GM20000 (cell line): ENCODE measurements at regions not wholly inside any gene's neighbourhood (a gene's known extent, or its start where the extent isn't known, plus 50 kb on each side); places are given as distances from the start of the nearest gene placed in this dataset.
"Not testable (repeated sequence)": the region's sequence is repeated elsewhere in the genome, so short reads cannot be mapped to it uniquely, and the experiment has no call there.

Experiments
- DNase-seq: peaks from one replicate; pipeline ENCODE4 v3.0.0; 2012; ENCODE audit warnings: low spot score
- CTCF ChIP-seq: IDR thresholded peaks from 2 replicates; pipeline ENCODE4 v1.5.1; 2012; ENCODE audit warnings: mild to moderate bottlenecking, control low read depth; ENCODE audit errors: extremely low read depth, missing control alignments

GRCh38 chr9:110007477-110008270, 200.3 kb downstream of the C9orf152 start:
- no peak for TF ChIP-seq CTCF
- no peak for DNase-seq

- no peak for TF ChIP-seq CTCF
- no peak for DNase-seq
Measured at GRCh38 chr9:110008663-110009062, 199.3 kb downstream of the C9orf152 start.

GRCh38 chr9:110011628-110012320, 196.2 kb downstream of the C9orf152 start:
- no peak for DNase-seq

GRCh38 chr9:110013064-110013463, 194.9 kb downstream of the C9orf152 start:
- TF ChIP-seq CTCF, result no peak
- no peak for DNase-seq

More at GRCh38 chr9:110011628-110012320, 196.2 kb downstream of the C9orf152 start:
- TF ChIP-seq CTCF, result no peak

- TF ChIP-seq CTCF, result no peak
- no peak for DNase-seq
Measured at GRCh38 chr9:110015759-110016158, 192.2 kb downstream of the C9orf152 start.

- no peak for DNase-seq
- no peak for TF ChIP-seq CTCF
Measured at GRCh38 chr9:110016340-110016739, 191.6 kb downstream of the C9orf152 start.

GRCh38 chr9:110020216-110020615, 187.7 kb downstream of the C9orf152 start:
- DNase-seq, result not testable (repeated sequence)
